HG03558 (cell line): ENCODE measurements at regions not wholly inside any gene's neighbourhood (a gene's known extent, or its start where the extent isn't known, plus 50 kb on each side); places are given as distances from the start of the nearest gene placed in this dataset.
"Not testable (repeated sequence)": the region's sequence is repeated elsewhere in the genome, so short reads cannot be mapped to it uniquely, and the experiment has no call there.

ENCODE experiments used
- ATAC-seq: cut with Tn5 transposase; IDR thresholded peaks from one replicate; pipeline ENCODE4 v1.9.1; 2021; ENCODE audit warnings: moderate number of reproducible peaks; ENCODE audit not compliant: unreplicated experiment; ENCODE audit errors: extremely low read depth

GRCh38 chr9:107824556-107824955 lies 335.0 kb upstream of the KLF4 start:
- no peak for ATAC-seq

GRCh38 chr9:107819772-107820565 lies 330.4 kb upstream of the KLF4 start:
- ATAC-seq, result no peak

GRCh38 chr9:107818503-107818829 lies 328.9 kb upstream of the KLF4 start:
- ATAC-seq, result not testable (repeated sequence)

- not testable (repeated sequence) for ATAC-seq
Observed at GRCh38 chr9:107817595-107818502, 328.3 kb upstream of the KLF4 start.

GRCh38 chr9:107816561-107817021 lies 327.0 kb upstream of the KLF4 start:
- ATAC-seq, result no peak

GRCh38 chr9:107815782-107816560 lies 326.4 kb upstream of the KLF4 start:
- ATAC-seq, result no peak

GRCh38 chr9:107813287-107813686 lies 323.7 kb upstream of the KLF4 start:
- no peak for ATAC-seq

GRCh38 chr9:107810461-107810961 lies 320.9 kb upstream of the KLF4 start:
- no peak for ATAC-seq

- no peak for ATAC-seq
Observed at GRCh38 chr9:107809871-107810460, 320.4 kb upstream of the KLF4 start.

- ATAC-seq, result no peak
Observed at GRCh38 chr9:107807183-107807582, 317.6 kb upstream of the KLF4 start.

GRCh38 chr9:107805201-107805600 lies 315.6 kb upstream of the KLF4 start:
- ATAC-seq, result no peak

- no peak for ATAC-seq
Observed at GRCh38 chr9:107794259-107794658, 304.7 kb upstream of the KLF4 start.

- ATAC-seq, result no peak
Observed at GRCh38 chr9:107793541-107793940, 304.0 kb upstream of the KLF4 start.

GRCh38 chr9:107792596-107792995 lies 303.0 kb upstream of the KLF4 start:
- ATAC-seq, result no peak

GRCh38 chr9:107792006-107792405 lies 302.4 kb upstream of the KLF4 start:
- no peak for ATAC-seq

- ATAC-seq, result no peak
Observed at GRCh38 chr9:107789001-107789700, 299.6 kb upstream of the KLF4 start.

- ATAC-seq, result no peak
Observed at GRCh38 chr9:107786561-107786960, 297.0 kb upstream of the KLF4 start.

- no peak for ATAC-seq
Observed at GRCh38 chr9:107784235-107784958, 294.8 kb upstream of the KLF4 start.

GRCh38 chr9:107782789-107783188 lies 293.2 kb upstream of the KLF4 start:
- ATAC-seq, result no peak
